Activated CD4-positive, alpha-beta T cell treated with anti-CD3 and anti-CD28 coated beads, Interleukin-10, Interleukin-2, amounts not matched to agents 100 ng/mL and 50 ng/mL, durations not matched to agents 16 hours and 8 hours (primary cell): ENCODE measurements at regions not wholly inside any gene's neighbourhood (a gene's known extent, or its start where the extent isn't known, plus 50 kb on each side); places are given as distances from the start of the nearest gene placed in this dataset.
"Not testable (repeated sequence)": the region's sequence is repeated elsewhere in the genome, so short reads cannot be mapped to it uniquely, and the experiment has no call there.

Source experiments
- DNase-seq: peaks from one replicate; pipeline ENCODE4 v3.0.0-alpha.2; 2020

GRCh38 chr17:51439395-51440229 lies 179.3 kb downstream of the UTP18 start:
- peak; percentile 40 for DNase-seq

GRCh38 chr17:51441431-51441830 lies 181.1 kb downstream of the UTP18 start:
- DNase-seq, result no peak

DNA sequence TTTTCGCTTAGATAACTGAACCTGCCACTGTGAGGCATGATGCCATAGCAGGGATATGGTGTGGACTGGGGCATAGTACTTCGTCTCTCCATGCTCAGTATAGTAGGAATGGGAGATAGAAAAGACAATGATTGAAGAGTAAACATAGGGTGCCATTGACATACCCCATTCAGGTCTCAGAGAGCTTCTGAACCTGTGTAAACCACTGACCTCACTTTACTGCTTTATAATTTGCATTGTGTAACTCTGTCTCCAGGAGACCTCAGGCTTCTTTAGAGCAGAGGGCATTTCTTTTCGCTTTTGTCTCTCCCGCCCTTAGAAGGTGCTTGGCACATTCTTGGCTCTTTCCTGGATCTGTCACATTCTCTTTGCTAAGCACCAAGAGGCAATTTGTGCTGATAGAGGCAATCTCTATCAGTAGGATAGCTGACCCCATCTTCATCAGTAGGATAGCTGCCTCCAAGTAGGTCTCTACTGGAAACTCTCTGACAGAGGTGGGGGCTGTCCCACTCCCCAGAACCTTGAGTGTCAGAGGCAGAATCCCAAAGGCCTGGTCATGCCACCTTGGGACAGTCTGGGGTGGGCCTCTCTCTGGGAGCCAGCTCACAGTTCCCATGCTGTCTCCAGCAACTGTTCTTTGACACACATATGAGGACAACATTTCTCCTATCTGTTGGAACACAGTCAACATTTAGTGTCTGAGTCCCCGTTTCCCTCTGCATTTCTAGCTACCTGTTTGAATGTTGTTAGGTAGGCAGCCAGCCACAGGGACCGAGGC lies 181.9 kb downstream of the UTP18 start:
- DNase-seq, result no peak

DNA sequence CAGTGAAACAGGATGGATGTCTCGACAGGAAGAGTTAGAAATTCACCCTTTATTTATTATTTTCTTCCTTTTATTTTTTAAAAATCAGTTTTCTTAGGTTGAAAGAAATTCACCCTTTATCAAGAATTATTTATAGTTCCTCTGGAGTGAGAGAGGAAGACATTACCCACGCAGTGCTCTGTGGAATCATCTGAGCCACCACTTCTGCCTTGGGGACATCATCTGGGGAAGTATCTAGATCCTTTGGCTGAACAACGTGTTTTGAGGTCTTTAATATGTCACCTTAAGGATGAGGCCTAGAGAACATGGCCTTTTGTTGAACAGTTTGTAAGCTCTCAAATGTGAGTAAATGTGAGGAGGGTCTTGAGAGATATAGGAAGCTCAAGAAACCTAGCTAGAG lies 183.3 kb downstream of the UTP18 start:
- DNase-seq, result no peak

GRCh38 chr17:51445946-51446345 lies 185.6 kb downstream of the UTP18 start:
- DNase-seq, result no peak

DNA sequence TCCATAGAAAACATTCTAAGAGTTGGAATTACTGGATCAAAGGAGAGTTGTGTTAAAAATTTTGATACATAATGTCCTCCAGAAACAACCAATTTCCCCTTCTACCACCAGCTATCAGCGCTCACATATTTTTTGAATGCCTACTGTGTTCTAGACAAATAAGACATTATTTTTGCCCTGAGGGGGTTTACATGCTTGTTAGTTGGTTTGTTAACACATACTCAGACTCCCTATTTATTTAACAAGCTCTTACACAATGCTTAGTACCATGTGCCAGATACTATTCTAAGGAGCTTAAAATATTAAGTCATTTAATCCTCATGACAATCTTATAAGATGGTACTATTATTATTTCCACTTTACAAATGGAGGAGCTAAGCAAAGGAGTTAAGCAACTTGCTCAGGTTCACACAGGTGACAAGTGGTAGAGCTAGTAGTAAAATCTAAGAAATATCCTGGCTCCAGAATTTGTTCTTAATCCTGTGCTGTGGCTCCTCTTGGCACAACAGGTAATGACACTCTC lies 194.2 kb downstream of the UTP18 start:
- DNase-seq, result no peak

GRCh38 chr17:51455211-51455610 lies 194.9 kb downstream of the UTP18 start:
- DNase-seq, result no peak

DNA sequence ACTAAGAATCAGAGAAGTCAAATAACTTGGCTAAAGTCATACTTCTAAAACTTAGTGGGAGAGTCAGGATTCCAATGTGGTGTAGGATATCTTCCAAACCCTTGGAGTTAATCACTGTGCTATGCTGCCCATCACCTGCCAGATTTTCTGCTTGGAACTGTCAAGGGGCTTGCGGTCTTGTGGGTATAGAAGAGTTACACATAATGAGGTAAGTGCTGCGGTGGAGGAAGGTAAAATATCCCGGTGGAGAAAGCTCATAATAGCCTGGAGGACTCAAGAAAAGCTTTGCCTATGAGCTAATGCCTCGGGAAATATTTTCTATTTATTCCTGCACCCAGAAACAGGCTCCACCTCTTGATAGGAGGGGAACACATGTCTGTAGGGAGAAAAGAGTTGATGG lies 195.6 kb downstream of the UTP18 start:
- no peak for DNase-seq

DNA sequence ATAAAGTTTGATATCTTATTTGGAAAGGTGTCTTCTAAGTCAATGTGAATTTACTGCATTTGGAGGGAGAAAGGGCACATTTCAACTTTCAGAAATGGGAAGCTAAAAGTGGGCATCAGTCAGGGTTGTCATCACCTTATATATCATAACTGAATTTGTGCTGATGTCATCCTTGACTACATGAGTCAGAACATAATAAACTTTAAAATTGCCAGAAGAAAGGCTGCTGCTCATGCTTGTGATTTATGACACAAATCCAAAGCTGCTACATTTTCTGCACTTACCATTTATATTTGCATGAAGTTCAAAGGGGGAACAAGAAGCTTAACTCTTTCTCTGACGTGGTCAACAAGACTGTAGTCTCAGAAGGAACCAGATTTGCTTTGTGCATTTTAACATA lies 196.6 kb downstream of the UTP18 start:
- DNase-seq, result peak; percentile 46

GRCh38 chr17:51461578-51462004 lies 201.2 kb downstream of the UTP18 start:
- peak; percentile 72 for DNase-seq

GRCh38 chr17:51463353-51463752 lies 203.0 kb downstream of the UTP18 start:
- DNase-seq, result no peak

- DNase-seq, result no peak
Observed at GRCh38 chr17:51467336-51467735, 207.0 kb downstream of the UTP18 start.

GRCh38 chr17:51472670-51473205 lies 212.4 kb downstream of the UTP18 start:
- no peak for DNase-seq

DNA sequence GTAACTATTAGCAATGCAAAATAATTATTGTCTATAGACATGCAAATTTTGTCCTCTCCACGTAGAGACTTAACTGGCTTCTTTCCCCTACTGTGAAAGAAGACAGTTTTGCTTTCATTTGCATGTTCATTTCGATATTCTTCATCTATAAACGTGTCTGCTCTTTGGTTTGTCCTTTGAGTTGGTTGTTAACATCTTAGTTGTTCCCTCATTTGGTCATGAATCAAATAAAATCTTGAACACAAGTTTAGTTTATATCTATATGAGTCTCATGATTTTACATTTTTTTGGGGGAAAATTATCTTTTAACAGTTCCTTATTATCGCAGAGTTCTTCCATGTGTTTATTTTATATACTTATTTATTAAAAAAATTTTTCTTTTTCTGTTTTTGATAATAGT lies 214.4 kb downstream of the UTP18 start:
- no peak for DNase-seq

DNA sequence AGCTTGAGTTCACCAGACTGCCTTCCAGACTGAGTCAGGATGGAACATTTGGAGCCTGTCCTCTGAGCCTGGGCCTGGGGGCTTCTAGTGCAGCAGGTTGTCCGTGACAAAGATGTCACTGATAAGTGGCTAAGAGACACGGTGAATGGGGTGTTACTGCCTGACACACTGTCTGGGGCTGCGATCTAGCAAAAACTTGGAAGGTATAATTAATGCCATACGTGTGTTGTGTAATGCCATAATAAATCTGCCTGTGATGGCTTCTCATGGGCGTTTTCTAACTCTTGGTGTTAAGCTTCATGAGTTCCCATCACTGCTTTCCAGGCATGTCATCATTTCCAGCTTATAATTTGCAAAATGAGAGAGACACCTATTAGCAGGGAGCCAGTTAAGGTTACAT lies 215.4 kb downstream of the UTP18 start:
- DNase-seq, result no peak

- no peak for DNase-seq
Observed at GRCh38 chr17:51479303-51479702, 219.0 kb downstream of the UTP18 start.

DNA sequence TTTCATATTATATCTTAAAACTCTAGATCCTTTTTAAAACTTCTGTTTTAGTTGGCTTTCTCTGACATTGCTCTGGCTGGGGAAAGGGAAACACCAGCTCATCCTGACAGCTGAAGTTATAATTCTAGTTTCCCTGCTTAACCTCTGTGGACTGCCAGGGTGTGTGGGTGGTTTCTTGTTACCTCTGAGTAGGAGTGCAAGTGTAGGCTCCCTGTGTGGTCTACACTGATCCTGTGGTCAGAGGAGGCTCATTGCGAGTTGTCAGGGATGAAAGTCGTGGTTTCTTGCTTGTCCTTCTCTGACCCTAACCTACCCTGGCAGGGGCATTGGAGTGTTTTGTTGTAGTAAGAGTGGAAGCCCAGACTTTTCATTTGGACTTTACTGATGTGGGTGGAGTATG lies 221.0 kb downstream of the UTP18 start:
- DNase-seq, result no peak

- DNase-seq, result not testable (repeated sequence)
Observed at GRCh38 chr17:51482248-51482647, 221.9 kb downstream of the UTP18 start.

DNA sequence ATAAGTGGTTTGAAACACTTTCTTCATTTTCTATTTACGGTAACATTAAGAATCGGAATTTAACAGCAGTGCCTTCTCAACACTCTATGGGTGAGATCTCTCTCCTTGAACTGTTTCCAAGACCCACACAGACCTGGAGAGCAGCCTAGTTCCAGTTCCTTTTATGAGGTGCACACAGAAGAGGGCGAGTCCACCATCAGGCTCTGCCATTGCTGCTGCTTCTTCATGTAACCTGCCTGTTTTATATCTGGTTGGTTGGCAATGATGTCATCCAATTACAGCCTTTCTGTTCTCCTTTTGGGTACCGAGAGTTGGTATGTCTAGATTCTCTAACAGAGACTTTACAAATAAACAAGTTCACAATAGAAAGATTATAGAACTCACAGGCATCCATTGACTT lies 225.7 kb downstream of the UTP18 start:
- no peak for DNase-seq

DNA sequence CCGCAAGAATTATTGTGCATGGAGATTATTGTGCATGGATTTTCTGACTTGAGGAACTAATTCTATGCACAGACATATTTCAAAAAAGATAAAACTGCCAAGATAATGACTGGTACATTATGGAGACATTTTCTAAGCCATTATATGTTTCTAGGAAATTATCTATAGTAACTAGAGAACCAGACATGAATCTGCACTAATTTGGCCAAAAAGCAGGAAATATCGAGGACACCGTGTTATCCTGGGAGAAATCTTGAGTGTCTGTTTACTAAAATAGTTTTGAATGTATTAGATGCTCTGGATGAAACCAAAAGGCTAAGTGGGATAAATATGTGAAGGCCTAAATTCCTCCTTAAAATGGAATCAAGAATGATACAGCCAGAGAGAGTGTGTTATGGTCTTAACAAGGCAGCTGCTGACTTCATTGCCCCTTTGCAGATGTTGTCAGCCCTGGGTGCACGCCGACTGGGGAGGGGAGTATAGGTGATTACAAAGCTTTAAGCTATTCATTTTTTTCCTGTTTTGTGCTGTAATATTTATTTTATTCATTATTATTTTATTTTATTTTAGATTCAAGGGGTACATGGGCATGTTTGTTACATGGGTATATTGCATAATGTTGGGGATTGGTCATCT lies 226.7 kb downstream of the UTP18 start:
- DNase-seq, result no peak

DNA sequence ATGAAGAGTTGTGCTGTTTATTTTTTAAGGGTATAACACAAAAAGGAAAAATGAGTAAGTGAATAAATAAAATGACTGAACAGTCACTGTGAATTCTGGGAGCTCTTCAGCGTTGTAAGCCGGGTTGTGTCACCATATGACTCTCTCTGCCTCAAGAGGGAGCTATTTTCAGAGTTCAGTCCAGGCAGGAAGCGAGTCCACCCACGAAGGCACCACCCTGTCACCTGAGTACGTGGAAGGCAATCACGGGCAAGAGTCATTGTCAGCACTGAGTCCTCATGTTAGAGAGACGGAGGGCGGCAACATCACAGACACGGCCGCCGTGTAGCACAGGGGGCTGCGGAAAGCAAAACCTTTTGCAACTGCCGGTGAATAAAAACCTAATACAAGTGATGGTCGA lies 227.6 kb downstream of the UTP18 start:
- peak; percentile 19 for DNase-seq

DNA sequence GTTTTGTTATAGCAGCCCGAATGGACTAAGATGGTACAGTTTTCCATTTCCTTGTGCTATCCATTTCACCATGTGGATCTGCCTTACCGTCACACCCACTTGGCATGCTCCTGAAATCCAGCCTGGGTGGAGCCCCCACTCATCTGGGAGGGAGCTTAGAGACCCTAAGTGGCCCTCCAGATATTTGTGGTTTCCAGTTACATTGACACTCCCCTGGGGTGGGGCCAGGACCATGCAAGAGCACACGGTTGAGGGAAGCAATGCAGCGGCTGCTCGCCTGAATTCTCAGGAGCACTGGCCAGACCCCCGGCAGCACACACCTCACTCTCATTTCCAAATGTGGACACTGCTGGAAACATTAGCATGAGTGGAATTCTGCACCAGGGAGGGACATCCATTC lies 231.1 kb downstream of the UTP18 start:
- DNase-seq, result no peak

DNA sequence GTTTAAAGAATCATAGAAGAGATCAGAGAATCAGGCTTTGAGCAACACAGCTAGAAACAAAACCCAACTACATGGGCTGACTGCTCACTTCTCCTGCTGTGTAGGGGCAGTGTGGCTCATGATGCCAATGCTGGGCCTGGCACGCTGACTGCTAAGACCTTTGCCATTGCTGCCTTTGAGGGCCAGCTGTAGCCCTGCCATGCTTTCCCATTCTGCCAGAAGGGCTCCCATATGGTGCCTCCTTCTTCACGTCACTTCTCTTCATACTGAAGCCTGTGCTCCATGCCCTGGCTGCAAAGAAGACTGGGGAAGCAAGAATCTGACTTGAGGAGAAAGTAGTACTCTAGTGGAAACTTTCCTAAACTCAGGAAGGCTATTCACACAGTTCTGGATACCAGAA lies 232.9 kb downstream of the UTP18 start:
- no peak for DNase-seq
